DOHH2 (cell line): ENCODE measurements at regions not wholly inside any gene's neighbourhood (a gene's known extent, or its start where the extent isn't known, plus 50 kb on each side); places are given as distances from the start of the nearest gene placed in this dataset.

Experiments used
- H3F3A ChIP-seq: fragments of 200-600 bp; sonication (generic), shearing (Covaris generic); 2 replicates; pipeline ENCODE4 v1.6.0; 2016; ENCODE audit warnings: antibody characterized with exemption, mild to moderate bottlenecking; ENCODE audit not compliant: control insufficient read depth, insufficient read depth
- H3K27ac ChIP-seq: fragments of 200-600 bp; sonication (generic); 2 replicates; pipeline ENCODE4 v1.5.1; 2014; ENCODE audit warnings: low read depth, mild to moderate bottlenecking, low read length, moderate library complexity
- H3K27me3 ChIP-seq: fragments of 200-600 bp; sonication (generic); 2 replicates; pipeline ENCODE4 v1.6.1; 2014; ENCODE audit warnings: mild to moderate bottlenecking, low read length, mixed read lengths; ENCODE audit not compliant: control insufficient read depth
- H3K36me3 ChIP-seq: fragments of 200-600 bp; sonication (generic); 2 replicates; pipeline ENCODE4 v1.6.1; 2014; ENCODE audit warnings: mild to moderate bottlenecking, low read length, moderate library complexity, mixed read lengths; ENCODE audit not compliant: control insufficient read depth
- H3K4me1 ChIP-seq: fragments of 200-600 bp; sonication (generic); 2 replicates; pipeline ENCODE4 v1.6.1; 2014; ENCODE audit warnings: mild to moderate bottlenecking, low read length, mixed read lengths; ENCODE audit not compliant: control insufficient read depth
- H3K4me2 ChIP-seq: fragments of 200-600 bp; sonication (generic); 2 replicates; pipeline ENCODE4 v1.6.0; 2014; ENCODE audit warnings: mild to moderate bottlenecking, low read length, moderate library complexity
- H3K4me3 ChIP-seq: fragments of 200-600 bp; sonication (generic); 2 replicates; pipeline ENCODE4 v1.5.1; 2014; ENCODE audit warnings: mild to moderate bottlenecking, low read length, mixed read lengths
- H3K79me2 ChIP-seq: fragments of 200-600 bp; sonication (generic); 2 replicates; pipeline ENCODE4 v1.6.1; 2014; ENCODE audit warnings: mild to moderate bottlenecking, low read length, mixed read lengths; ENCODE audit not compliant: control insufficient read depth
- H3K9me2 ChIP-seq: fragments of 200-600 bp; sonication (generic); replicated peaks from 2 replicates; pipeline ENCODE4 v1.6.1; 2014; ENCODE audit warnings: mild to moderate bottlenecking, low read length, mixed read lengths; ENCODE audit not compliant: control insufficient read depth
- H3K9me3 ChIP-seq: fragments of 200-600 bp; sonication (generic); 2 replicates; pipeline ENCODE4 v1.6.1; 2014; ENCODE audit warnings: antibody characterized with exemption, low read length, mixed read lengths; ENCODE audit not compliant: control insufficient read depth, insufficient read depth
- H4K20me1 ChIP-seq: fragments of 200-600 bp; sonication (generic); 2 replicates; pipeline ENCODE4 v1.6.0; 2014; ENCODE audit warnings: low read depth, mild to moderate bottlenecking, antibody characterized with exemption, low read length, moderate library complexity; ENCODE audit not compliant: control insufficient read depth, insufficient read depth
- EZH2phosphoT487 ChIP-seq: fragments of 200-600 bp; sonication (generic); IDR thresholded peaks from 2 replicates; pipeline ENCODE4 v1.6.1; 2017; ENCODE audit warnings: borderline replicate concordance, mild to moderate bottlenecking, antibody characterized with exemption, low read length, moderate library complexity, mixed read lengths
- TF ChIP-seq, protein P1 (sequence below): fragments of 200-600 bp; sonication (generic); IDR thresholded peaks from one replicate; pipeline ENCODE4 v1.5.1; 2014; ENCODE audit warnings: antibody characterized with exemption, mild to moderate bottlenecking, low read depth, low read length; ENCODE audit not compliant: poor library complexity, severe bottlenecking

DNA sequence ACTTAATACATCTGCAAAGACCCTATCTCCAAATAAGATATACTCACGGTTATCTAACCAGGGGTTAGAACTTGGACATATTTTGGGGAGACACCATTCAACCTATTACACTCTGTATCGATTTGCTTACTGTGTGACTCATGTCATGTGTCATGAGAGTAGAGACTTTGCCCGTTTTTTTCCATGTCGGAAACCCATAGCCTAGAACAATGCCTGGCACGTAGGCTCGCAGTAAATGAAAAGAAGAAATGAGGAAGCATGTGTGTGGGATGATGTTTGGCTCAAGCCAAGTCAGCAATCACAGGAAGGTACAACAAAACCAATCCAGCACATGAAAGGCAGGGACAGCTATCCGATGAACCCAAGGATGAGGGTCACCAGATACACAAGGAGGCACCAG, 94.6 kb upstream of the DNAH5 start:
- Histone ChIP-seq H3K4me3 (no peak overlapping the region), H4K20me1 (no peaks in the 10 kb centered on the region), H3K9me2 (no peaks in the 10 kb centered on the region), H3K79me2 (no peaks in the 10 kb centered on the region), H3F3A (no peaks in the 10 kb centered on the region), H3K4me2 (no peak overlapping the region), H3K4me1 (no peaks in the 10 kb centered on the region), H3K27ac (no peak overlapping the region), H3K9me3 (no peaks in the 10 kb centered on the region), H3K27me3 (peaks cover 19% of the 10 kb centered on the region), H3K36me3 (no peaks in the 10 kb centered on the region)
- TF ChIP-seq EZH2phosphoT487 = no peak
- TF ChIP-seq, protein P1, sequence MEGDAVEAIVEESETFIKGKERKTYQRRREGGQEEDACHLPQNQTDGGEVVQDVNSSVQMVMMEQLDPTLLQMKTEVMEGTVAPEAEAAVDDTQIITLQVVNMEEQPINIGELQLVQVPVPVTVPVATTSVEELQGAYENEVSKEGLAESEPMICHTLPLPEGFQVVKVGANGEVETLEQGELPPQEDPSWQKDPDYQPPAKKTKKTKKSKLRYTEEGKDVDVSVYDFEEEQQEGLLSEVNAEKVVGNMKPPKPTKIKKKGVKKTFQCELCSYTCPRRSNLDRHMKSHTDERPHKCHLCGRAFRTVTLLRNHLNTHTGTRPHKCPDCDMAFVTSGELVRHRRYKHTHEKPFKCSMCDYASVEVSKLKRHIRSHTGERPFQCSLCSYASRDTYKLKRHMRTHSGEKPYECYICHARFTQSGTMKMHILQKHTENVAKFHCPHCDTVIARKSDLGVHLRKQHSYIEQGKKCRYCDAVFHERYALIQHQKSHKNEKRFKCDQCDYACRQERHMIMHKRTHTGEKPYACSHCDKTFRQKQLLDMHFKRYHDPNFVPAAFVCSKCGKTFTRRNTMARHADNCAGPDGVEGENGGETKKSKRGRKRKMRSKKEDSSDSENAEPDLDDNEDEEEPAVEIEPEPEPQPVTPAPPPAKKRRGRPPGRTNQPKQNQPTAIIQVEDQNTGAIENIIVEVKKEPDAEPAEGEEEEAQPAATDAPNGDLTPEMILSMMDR = no peak

DNA sequence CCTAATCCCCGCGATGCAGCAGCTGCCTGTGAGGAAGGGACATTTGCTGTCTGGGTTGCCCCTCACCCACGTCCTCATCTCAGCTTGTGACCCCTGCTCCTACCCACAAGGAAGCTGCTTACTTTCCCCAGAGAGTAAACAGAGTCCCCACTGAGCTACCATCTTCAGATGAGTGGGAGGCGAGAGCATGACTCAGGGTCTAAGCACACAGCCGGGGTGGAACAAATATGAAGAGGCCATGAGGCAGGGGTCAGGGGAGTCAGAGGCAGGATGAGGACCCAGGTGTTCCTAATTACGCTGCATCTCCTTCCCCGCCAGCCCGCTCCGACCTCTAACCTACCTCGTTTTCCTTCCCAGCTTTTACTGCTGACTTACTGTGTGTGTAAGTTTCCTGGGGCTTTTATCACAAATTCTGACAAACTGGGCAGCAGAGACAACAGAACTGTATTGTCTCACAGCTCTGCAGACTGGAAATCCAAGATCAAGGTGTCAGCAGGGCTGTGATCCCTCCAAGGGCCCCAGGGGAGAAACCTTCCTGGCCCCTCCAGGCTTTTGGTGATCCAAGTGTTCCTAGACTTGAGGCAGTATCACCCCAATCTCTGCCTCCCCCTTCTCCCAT, 94.0 kb upstream of the DNAH5 start:
- no peaks in the 10 kb centered on the region for H3K9me3 ChIP-seq
- H4K20me1 ChIP-seq = no peaks in the 10 kb centered on the region
- H3K4me3 ChIP-seq = no peak overlapping the region
- H3K36me3 ChIP-seq = no peaks in the 10 kb centered on the region
- H3K4me2 ChIP-seq = no peak overlapping the region
- H3K4me1 ChIP-seq = no peaks in the 10 kb centered on the region
- H3K9me2 ChIP-seq = no peaks in the 10 kb centered on the region
- H3F3A ChIP-seq = no peaks in the 10 kb centered on the region
- H3K27ac ChIP-seq = no peak overlapping the region
- H3K79me2 ChIP-seq = no peaks in the 10 kb centered on the region
- H3K27me3 ChIP-seq = peaks cover 22% of the 10 kb centered on the region
- TF ChIP-seq EZH2phosphoT487 = no peak
- TF ChIP-seq, protein P1 = no peak

DNA sequence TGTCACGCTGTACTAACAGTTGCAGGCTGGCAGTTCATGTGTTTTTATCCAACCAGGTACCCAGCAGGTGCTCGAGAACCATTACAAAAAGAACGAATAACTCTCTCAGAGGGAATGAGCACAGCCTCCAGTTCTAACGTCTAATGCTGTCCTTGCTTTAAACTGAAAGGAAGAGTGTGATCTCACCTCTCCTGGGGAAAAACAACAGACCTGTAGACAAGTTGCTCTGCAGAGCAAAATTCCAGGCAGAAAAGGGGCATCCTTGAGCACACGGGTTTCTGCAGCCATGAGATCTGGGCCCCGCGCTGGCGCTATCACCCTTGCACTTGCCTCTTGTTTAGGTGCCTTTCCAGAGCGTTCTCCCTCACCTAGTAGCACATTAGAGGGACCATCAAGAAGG, 92.5 kb upstream of the DNAH5 start:
- no peaks in the 10 kb centered on the region for H3K4me1 ChIP-seq
- peaks cover 26% of the 10 kb centered on the region for H3K27me3 ChIP-seq

More for the DNA sequence above, 92.5 kb upstream of the DNAH5 start:
- Histone ChIP-seq H3K79me2 (no peaks in the 10 kb centered on the region), H3K36me3 (no peaks in the 10 kb centered on the region), H3K4me2 (no peak overlapping the region), H3K9me2 (no peaks in the 10 kb centered on the region), H3K4me3 (no peak overlapping the region), H3F3A (no peaks in the 10 kb centered on the region), H3K9me3 (no peaks in the 10 kb centered on the region), H4K20me1 (no peaks in the 10 kb centered on the region), H3K27ac (no peak overlapping the region)
- no peak for TF ChIP-seq EZH2phosphoT487
- TF ChIP-seq, protein P1 = no peak
